ENCODE measurements at regions not wholly inside any gene's neighbourhood (a gene's known extent, or its start where the extent isn't known, plus 50 kb on each side); places are given as distances from the start of the nearest gene placed in this dataset.

GRCh38 chr13:112241288-112241687 is 134.9 kb upstream of the SPACA7 start:
- intact Hi-C loops (cut with DNase I, micrococcal nuclease): no loop called here
- CTCF ChIA-PET: no interaction called here
- H3K36me3 Mint-ChIP-seq (ENCODE audit: low read depth): no peaks in the 10 kb centered on the region
- no peak overlapping the region for H3K4me3 ChIP-seq (ENCODE audit: low read length)
- no peak overlapping the region for H3K4me3 Mint-ChIP-seq
- H3K27ac ChIP-seq (ENCODE audit: low read depth in 1 of 2, low read length in 2 of 2): no peak overlapping the region
- POLR2A ChIA-PET: no interaction called here
- no peak for TF ChIP-seq CTCF (IDR thresholded peaks at IDR 0.05)
- no peak for ATAC-seq (ENCODE audit: poor library complexity)
- no peaks in the 10 kb centered on the region for H3K36me3 ChIP-seq (ENCODE audit: insufficient read depth, low read length)
- H3K27ac Mint-ChIP-seq: no peak overlapping the region
- no peaks in the 10 kb centered on the region for H3K27me3 ChIP-seq (ENCODE audit: control insufficient read depth in 1 of 2, insufficient read depth in 2 of 2, low read length in 2 of 2)
- no peaks in the 10 kb centered on the region for H3K4me1 ChIP-seq (ENCODE audit: insufficient read depth, low read length)
- peaks cover 0 to 14% of the 10 kb centered on the region in 2 experiments for H3K9me3 ChIP-seq (ENCODE audit: control insufficient read depth in 1 of 2, insufficient read depth in 1 of 2, low read length in 2 of 2)
- no peaks in the 10 kb centered on the region for H3K4me1 Mint-ChIP-seq (ENCODE audit: low read depth)
- DNase-seq: no peak
- H3K27me3 Mint-ChIP-seq: no peaks in the 10 kb centered on the region
- no peaks in the 10 kb centered on the region for H3K9me3 Mint-ChIP-seq

GRCh38 chr13:112242777-112243176 is 133.4 kb upstream of the SPACA7 start:
- no peak overlapping the region for H3K27ac Mint-ChIP-seq
- intact Hi-C loops (cut with DNase I, micrococcal nuclease): no loop called here
- ATAC-seq (ENCODE audit: poor library complexity) (no peak), DNase-seq (no peak)
- no peaks in the 10 kb centered on the region for H3K36me3 Mint-ChIP-seq (ENCODE audit: low read depth)
- Histone ChIP-seq H3K4me1 (ENCODE audit: insufficient read depth, low read length) (no peaks in the 10 kb centered on the region), H3K27ac (ENCODE audit: low read depth in 1 of 2, low read length in 2 of 2) (no peak overlapping the region), H3K9me3 (ENCODE audit: control insufficient read depth in 1 of 2, insufficient read depth in 1 of 2, low read length in 2 of 2) (peaks cover 0 to 18% of the 10 kb centered on the region in 2 experiments), H3K27me3 (ENCODE audit: control insufficient read depth in 1 of 2, insufficient read depth in 2 of 2, low read length in 2 of 2) (no peaks in the 10 kb centered on the region), H3K36me3 (ENCODE audit: insufficient read depth, low read length) (no peaks in the 10 kb centered on the region), H3K4me3 (ENCODE audit: low read length) (no peak overlapping the region)
- no peaks in the 10 kb centered on the region for H3K27me3 Mint-ChIP-seq
- no peaks in the 10 kb centered on the region for H3K9me3 Mint-ChIP-seq
- no peak for TF ChIP-seq CTCF (IDR thresholded peaks at IDR 0.05)
- no peak overlapping the region for H3K4me3 Mint-ChIP-seq
- ChIA-PET CTCF (no interaction called here), POLR2A (no interaction called here)
- H3K4me1 Mint-ChIP-seq (ENCODE audit: low read depth): no peaks in the 10 kb centered on the region

GRCh38 chr13:112244061-112244460 is 132.1 kb upstream of the SPACA7 start:
- H3K4me1 ChIP-seq (ENCODE audit: insufficient read depth, low read length): no peaks in the 10 kb centered on the region
- CTCF ChIA-PET: no interaction called here
- Mint-ChIP-seq H3K4me3 (no peak overlapping the region), H3K27ac (no peak overlapping the region), H3K36me3 (ENCODE audit: low read depth) (no peaks in the 10 kb centered on the region), H3K4me1 (ENCODE audit: low read depth) (no peaks in the 10 kb centered on the region), H3K9me3 (no peaks in the 10 kb centered on the region), H3K27me3 (no peaks in the 10 kb centered on the region)
- no peaks in the 10 kb centered on the region for H3K36me3 ChIP-seq (ENCODE audit: insufficient read depth, low read length)
- POLR2A ChIA-PET: no interaction called here
- no peaks in the 10 kb centered on the region for H3K27me3 ChIP-seq (ENCODE audit: control insufficient read depth in 1 of 2, insufficient read depth in 2 of 2, low read length in 2 of 2)
- H3K4me3 ChIP-seq (ENCODE audit: low read length): no peak overlapping the region
- H3K9me3 ChIP-seq (ENCODE audit: control insufficient read depth in 1 of 2, insufficient read depth in 1 of 2, low read length in 2 of 2): peaks cover 0 to 23% of the 10 kb centered on the region in 2 experiments
- intact Hi-C loops (cut with DNase I, micrococcal nuclease): no loop called here
- no peak for TF ChIP-seq CTCF (IDR thresholded peaks at IDR 0.05)
- DNase-seq: no peak
- no peak for ATAC-seq (ENCODE audit: poor library complexity)
- no peak overlapping the region for H3K27ac ChIP-seq (ENCODE audit: low read depth in 1 of 2, low read length in 2 of 2)

Data from CD4-positive, alpha-beta T cell (primary cell).